ENCODE measurements at regions not wholly inside any gene's neighbourhood (a gene's known extent, or its start where the extent isn't known, plus 50 kb on each side); places are given as distances from the start of the nearest gene placed in this dataset.

GRCh38 chr12:92650228-92650822, 52.5 kb upstream of the PLEKHG7 start:
- H3K4me3 ChIP-seq (ENCODE audit: low read depth, low read length) = no peak overlapping the region
- DNase-seq (ENCODE audit: low read depth) = no peak
- no peak for TF ChIP-seq CTCF (conservative IDR thresholded peaks at IDR 0.05; ENCODE audit: low read depth, low read length)

GRCh38 chr12:92649511-92650227, 53.1 kb upstream of the PLEKHG7 start:
- H3K4me3 ChIP-seq (ENCODE audit: low read depth, low read length) = no peak overlapping the region

GRCh38 chr12:92648242-92649031, 54.4 kb upstream of the PLEKHG7 start:
- no peak overlapping the region for H3K4me3 ChIP-seq (ENCODE audit: low read depth, low read length)
- TF ChIP-seq CTCF (conservative IDR thresholded peaks at IDR 0.05; ENCODE audit: low read depth, low read length) = no peak
- DNase-seq (ENCODE audit: low read depth) = peak; percentile 21

More at GRCh38 chr12:92649511-92650227, 53.1 kb upstream of the PLEKHG7 start:
- peak; percentile 86 for TF ChIP-seq CTCF (conservative IDR thresholded peaks at IDR 0.05; ENCODE audit: low read depth, low read length)
- DNase-seq (ENCODE audit: low read depth) = peak; percentile 94

- DNase-seq (ENCODE audit: low read depth) = no peak
- no peak for TF ChIP-seq CTCF (conservative IDR thresholded peaks at IDR 0.05; ENCODE audit: low read depth, low read length)
- H3K4me3 ChIP-seq (ENCODE audit: low read depth, low read length) = no peak overlapping the region
These were observed 61.5 kb upstream of the PLEKHG7 start for GRCh38 chr12:92641291-92641690.

- no peak overlapping the region for H3K4me3 ChIP-seq (ENCODE audit: low read depth, low read length)
- no peak for TF ChIP-seq CTCF (conservative IDR thresholded peaks at IDR 0.05; ENCODE audit: low read depth, low read length)
- peak; percentile 50 for DNase-seq (ENCODE audit: low read depth)
These were observed 62.1 kb upstream of the PLEKHG7 start for GRCh38 chr12:92640691-92641090.

GRCh38 chr12:92639017-92639416, 63.8 kb upstream of the PLEKHG7 start:
- no peak for DNase-seq (ENCODE audit: low read depth)
- H3K4me3 ChIP-seq (ENCODE audit: low read depth, low read length) = no peak overlapping the region
- no peak for TF ChIP-seq CTCF (conservative IDR thresholded peaks at IDR 0.05; ENCODE audit: low read depth, low read length)
